Loucy (cell line): ENCODE measurements at regions not wholly inside any gene's neighbourhood (a gene's known extent, or its start where the extent isn't known, plus 50 kb on each side); places are given as distances from the start of the nearest gene placed in this dataset.

Experiments used
- EZH2phosphoT487 ChIP-seq: fragments of 200-600 bp; IDR thresholded peaks from 2 replicates; pipeline ENCODE4 v1.6.1; 2018; ENCODE audit warnings: antibody characterized with exemption, mild to moderate bottlenecking, moderate library complexity, borderline replicate concordance
- TF ChIP-seq, protein P1 (sequence below): fragments of 200-600 bp; sonication (generic); conservative IDR thresholded peaks from 2 replicates; pipeline ENCODE4 v1.5.1; 2014; ENCODE audit warnings: mild to moderate bottlenecking, antibody characterized with exemption, low read length

DNA sequence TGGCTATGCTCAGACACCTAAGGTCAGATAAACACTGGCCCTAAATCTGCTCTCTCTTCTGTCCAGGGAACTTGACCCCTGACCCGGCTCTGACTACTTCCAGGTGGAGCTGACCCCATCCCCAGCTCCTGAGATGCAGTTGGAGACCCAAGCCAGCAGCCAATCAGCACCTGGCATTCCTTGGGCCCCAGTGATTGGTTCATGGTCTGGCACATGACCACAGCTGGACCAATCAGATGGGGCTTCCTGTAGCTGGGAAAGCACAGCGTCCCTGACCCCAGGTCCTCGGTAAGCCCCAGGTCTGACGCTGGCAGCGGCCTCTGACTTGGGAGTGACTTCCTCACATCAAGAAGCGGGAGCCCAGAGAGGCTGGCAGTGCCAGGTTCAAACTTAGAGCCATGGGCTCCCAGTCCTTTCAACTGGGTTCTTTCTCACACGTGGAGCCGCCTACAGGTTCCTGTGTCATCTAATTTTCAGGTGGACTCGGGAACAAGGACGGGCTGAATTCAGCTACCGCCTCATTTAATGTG, 915.4 kb upstream of the TMEM132C start:
- TF ChIP-seq, protein P1, sequence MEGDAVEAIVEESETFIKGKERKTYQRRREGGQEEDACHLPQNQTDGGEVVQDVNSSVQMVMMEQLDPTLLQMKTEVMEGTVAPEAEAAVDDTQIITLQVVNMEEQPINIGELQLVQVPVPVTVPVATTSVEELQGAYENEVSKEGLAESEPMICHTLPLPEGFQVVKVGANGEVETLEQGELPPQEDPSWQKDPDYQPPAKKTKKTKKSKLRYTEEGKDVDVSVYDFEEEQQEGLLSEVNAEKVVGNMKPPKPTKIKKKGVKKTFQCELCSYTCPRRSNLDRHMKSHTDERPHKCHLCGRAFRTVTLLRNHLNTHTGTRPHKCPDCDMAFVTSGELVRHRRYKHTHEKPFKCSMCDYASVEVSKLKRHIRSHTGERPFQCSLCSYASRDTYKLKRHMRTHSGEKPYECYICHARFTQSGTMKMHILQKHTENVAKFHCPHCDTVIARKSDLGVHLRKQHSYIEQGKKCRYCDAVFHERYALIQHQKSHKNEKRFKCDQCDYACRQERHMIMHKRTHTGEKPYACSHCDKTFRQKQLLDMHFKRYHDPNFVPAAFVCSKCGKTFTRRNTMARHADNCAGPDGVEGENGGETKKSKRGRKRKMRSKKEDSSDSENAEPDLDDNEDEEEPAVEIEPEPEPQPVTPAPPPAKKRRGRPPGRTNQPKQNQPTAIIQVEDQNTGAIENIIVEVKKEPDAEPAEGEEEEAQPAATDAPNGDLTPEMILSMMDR: no peak
- TF ChIP-seq EZH2phosphoT487: no peak
